CMK (cell line): ENCODE measurements at regions not wholly inside any gene's neighbourhood (a gene's known extent, or its start where the extent isn't known, plus 50 kb on each side); places are given as distances from the start of the nearest gene placed in this dataset.

Experiments used
- DNase-seq: peaks from one replicate; pipeline ENCODE4 v3.0.0-alpha.2; 2010; ENCODE audit warnings: low read depth

- no peak for DNase-seq
These were observed 213.7 kb downstream of the TSN start for GRCh38 chr2:121969166-121969565.

DNA sequence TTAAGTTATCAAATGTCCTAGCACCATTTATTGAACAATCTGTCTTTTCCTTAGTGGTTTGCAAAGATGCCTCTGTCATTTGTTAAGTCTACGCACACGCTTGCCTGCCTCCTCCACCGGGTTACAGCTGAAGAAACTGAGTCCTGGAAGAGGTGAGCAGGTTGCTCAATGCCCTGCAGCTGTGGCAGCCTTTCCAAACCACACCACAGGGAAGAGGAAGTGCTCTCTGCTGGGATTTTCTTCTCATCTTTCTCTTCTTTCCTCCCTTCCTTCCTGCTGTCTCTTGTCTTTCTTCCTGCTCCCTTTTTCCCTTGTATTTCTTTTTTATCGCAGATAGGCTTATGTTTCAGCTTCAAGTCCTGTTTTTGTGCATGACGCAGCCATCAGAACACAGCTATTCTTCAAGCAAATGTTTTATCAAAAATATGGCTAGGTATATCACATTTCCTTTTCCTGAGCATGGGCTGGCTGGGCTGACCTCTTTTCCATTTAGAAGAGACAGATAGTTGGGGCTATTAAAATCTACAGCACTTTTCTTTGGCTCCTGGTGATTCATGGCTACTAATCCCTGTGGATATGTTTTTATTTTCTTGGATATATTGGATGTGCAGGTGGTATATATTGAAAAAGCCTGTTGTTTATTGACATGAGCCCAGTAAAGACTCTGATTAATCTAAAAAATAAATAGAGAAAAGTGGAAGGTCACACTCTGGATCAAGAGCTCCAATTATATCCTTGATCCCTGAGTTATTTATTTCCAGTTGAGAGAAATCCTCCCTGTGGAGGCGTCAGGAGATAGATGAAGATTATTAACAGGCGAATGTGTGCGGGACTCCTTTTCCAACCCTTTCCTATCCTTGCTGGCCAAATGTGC, 214.6 kb downstream of the TSN start:
- DNase-seq = no peak

DNA sequence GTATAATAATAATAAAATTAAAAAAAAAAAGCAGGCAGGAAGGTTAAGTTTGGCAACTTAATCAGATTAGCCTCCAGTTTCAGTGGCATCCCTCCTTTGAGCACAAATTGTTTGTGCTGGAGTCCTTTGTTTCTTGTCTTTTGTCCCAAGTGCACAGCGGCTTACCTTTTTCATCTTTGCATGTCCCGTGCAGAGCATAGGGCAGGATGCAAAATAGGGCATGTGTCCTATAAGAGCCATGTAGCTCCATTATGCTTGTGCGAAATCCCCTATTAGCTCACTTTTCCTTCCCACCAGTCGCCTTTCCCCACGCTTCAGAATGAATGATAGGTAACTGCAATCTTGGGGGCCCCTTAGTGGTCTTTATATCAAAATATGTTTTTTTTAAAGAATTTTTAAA, 216.8 kb downstream of the TSN start:
- DNase-seq = no peak

DNA sequence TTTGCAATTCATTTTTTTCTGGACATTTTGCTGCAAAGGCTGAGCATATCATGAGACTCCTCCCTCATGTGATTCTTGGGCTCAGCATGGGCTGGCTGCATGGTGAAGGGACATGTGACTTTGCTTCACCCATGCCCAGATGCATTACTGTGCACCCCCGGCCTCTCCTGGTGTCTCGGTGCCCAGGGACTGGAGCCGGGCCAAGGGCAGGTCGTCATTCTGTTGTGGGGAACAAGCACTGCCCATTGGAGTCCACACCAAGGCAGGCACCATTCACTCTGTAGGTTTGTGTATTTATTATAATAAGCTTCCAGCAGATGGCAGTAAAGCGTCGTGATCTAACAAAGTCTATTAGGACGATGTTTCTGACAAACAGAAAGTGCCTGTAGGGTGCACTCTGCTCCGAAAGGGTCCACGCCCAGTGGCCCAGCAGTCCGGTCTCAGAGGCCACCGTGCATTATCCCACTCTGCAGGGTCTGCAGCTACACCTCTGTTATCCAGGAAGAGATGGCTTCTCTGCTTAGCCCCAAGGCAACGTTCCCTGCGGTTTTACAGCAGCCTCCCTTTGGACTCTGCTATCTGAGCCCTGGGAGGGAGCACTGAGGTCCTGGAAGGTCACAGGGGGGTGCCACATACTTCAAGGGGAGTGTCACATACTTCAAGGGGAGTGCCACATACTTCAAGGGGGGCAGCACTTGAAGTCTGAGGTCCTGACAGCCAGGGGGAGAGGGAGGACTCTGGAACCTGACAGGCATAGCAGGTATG, 219.6 kb downstream of the TSN start:
- peak; percentile 63 for DNase-seq

DNA sequence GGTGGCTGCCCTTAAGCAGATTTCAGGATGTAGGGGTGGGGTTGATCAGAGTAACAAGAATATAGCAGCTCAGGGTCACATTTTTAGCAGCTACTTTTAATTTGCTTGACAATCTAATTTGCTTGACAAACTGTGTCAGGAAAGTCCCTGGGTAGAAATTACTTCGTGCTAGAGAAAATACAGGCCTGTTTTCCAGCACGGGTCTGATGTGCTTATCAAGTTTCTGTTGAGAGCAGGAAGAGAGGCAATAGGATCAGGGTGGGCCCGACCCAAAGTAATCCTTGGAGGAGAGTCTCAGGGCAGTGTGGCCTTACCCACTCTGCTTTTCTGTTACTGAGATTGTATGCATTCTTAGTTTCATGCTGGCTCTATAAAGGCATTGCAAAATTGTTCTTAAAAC, 221.5 kb downstream of the TSN start:
- no peak for DNase-seq

GRCh38 chr2:121977326-121977725, 221.9 kb downstream of the TSN start:
- DNase-seq = no peak

- no peak for DNase-seq
These were observed 237.2 kb downstream of the TSN start for GRCh38 chr2:121992700-121993099.

- DNase-seq = no peak
These were observed 238.2 kb downstream of the TSN start for GRCh38 chr2:121993682-121994081.

DNA sequence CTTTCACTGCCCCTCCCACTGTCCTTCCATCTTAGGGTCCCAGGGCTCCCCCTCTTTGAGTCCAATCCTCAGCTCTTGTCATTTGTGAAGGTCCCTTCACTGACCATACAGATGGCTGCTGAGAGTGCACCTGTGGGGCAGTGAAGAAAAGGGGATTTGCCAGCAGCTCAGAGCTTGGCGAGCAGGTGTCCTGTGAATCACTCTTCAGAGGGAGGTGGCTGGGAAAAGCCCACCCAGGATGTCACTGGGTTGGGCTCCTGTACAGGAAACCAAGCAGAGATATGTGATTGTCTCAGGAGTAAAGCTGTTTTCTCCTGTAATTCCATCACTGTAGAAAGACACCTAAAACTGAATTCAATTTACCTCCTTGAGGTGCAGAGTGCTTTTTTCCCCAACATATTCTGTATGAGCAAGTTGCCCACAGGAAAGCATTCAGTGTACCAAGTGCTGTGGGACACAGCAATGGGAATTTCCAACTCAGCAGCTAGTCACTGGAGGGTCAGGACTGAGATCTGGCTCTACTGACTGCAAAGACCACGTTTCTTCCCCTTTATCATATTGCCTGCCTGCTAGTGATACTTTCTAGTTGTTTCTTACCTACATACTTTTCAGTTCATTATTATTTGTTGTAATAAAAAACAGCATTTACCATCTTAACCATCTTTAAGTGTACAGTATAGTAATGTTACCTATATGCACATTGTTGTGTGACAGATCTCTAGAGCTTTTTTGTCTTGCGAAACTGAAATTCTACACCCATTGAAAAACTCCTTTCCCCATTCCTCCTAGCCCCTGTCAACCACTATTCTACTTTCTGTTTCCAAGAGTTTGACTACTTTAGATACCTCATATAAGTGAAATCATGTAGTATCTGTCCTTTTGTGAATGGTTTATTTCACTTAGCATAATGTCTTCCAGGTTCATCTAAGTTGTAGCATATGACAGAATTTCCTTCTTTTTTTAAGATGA, 239.1 kb downstream of the TSN start:
- DNase-seq = no peak

DNA sequence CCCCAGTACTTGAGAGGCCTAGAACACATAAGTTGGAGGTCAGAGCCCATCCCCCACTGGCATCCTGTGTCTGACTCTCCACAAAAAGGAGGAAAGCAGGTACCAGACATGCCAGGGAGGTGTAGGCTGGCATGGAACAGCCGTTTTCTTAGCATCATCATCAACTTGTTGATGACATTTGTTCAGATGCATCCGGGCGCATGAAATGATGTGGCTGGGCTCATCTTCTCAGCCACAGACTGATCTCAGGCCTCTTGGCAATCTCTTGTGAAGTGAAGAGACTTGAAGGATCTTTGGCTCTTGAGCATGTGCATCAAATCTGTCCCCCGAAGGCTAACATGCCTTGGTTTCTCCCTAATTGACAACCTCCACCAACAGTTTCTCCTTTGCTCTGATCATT, 243.3 kb downstream of the TSN start:
- DNase-seq = peak; percentile 21

GRCh38 chr2:121999264-121999663, 243.8 kb downstream of the TSN start:
- peak; percentile 94 for DNase-seq

- no peak for DNase-seq
These were observed 245.3 kb downstream of the TSN start for GRCh38 chr2:122000556-122001340.

- DNase-seq = no peak
These were observed 246.0 kb downstream of the TSN start for GRCh38 chr2:122001441-122001874.

- no peak for DNase-seq
These were observed 247.9 kb downstream of the TSN start for GRCh38 chr2:122003196-122003940.

DNA sequence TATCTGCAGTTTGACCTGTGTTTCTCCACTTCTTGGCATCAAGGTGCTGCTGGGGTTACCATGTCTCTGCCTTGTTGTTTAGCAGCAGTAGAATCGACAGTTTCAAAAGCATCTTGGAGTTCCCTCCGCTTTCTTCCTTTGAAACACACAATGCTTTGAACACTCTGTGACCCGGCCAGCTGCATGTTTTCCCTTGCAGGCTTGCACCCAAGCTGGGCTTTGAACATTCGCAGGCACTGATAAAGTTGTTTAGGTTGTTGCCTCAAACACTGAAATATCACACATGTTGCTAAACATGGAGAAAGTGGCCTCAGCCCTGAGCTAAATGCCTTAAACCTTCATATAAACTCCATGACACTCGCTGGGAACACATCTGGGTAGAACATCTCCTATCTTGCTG, 251.7 kb downstream of the TSN start:
- no peak for DNase-seq

DNA sequence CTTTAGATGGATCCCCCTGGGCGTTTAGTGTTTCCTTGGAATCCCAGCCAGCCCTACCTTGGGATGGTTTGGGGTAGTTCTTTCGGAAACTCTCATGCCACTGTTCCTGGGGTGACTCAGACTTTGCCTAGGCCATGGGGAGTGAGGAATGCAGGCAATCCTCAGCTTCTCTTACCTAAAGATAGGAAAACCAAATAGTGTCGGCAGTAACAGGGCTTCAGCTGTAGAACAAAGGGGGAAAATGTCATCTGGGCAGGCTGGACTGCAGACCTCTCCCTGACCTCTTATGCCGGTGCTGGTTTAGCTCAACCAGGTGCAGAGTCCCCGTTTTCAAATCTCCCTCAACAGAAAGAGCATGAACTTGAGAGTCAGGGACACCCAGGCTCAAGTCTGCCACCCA, 252.1 kb downstream of the TSN start:
- no peak for DNase-seq

DNA sequence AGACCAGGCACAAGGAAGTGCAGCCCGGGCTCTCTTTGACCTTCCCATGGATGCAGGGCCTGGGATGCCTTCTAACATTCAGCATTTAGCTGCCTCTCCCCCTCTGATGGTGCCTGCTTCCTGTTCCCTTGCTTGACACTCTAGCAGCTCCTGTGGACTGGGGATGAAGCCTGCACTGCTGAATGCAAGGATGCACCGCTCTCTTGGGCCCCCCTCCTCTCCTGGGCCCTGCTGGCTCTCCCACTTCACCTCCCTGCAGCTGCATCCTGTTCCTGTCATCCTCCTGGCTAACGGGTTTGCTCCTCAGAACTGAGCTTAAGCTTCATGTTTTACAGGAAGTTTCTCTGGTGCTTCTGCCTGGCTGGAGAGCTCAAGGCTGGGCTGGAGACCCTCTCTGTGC, 254.1 kb downstream of the TSN start:
- no peak for DNase-seq

GRCh38 chr2:122011493-122012270, 256.2 kb downstream of the TSN start:
- DNase-seq = no peak

DNA sequence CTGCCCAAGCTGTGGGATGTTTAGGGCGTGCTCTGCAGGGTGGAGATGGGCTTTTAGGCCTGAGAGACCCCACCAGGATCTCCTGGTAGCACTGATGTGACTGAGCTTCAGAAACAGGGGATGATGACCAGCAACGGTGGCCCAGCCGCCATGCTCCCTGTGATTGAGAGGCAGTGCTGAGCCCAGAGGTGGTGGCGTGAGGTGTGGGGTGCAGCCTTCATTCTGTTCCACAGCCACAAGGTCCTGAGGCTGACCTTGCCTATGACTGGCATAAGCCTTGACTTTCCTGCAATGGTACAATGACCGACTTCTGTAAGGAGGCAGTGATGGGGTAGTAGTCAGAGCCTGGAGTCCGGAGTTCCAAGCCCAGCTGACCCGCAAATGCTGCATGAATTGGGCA, 263.3 kb downstream of the TSN start:
- no peak for DNase-seq

GRCh38 chr2:122019724-122020123, 264.3 kb downstream of the TSN start:
- DNase-seq = no peak
